GM21528 (cell line): ENCODE measurements at regions not wholly inside any gene's neighbourhood (a gene's known extent, or its start where the extent isn't known, plus 50 kb on each side); places are given as distances from the start of the nearest gene placed in this dataset.
"Not testable (repeated sequence)": the region's sequence is repeated elsewhere in the genome, so short reads cannot be mapped to it uniquely, and the experiment has no call there.

Source experiments
- ATAC-seq: cut with Tn5 transposase; IDR thresholded peaks from one replicate; pipeline ENCODE4 v1.9.1; 2021; ENCODE audit warnings: mild to moderate bottlenecking, moderate library complexity; ENCODE audit not compliant: unreplicated experiment, low FRiP score

DNA sequence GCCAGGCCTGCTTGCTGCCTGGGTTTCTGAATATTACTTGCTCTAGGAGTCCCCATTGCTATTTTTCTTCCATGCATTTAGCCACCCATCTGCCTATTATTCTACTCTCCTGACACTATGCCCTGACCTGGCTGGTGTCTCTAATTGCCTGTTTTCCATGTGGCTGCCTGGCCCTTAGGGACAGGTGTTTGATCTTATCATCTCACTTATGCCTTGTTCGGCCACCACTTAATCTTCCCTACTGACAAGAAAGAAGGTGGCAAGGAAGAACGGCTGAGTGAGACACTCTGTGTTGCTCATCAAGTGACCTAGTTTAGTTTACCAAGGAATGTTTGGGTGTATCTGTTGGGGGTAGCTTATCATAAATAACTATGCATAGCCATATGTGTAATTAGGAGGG, 50.4 kb upstream of the RAPH1 start:
- ATAC-seq = no peak

DNA sequence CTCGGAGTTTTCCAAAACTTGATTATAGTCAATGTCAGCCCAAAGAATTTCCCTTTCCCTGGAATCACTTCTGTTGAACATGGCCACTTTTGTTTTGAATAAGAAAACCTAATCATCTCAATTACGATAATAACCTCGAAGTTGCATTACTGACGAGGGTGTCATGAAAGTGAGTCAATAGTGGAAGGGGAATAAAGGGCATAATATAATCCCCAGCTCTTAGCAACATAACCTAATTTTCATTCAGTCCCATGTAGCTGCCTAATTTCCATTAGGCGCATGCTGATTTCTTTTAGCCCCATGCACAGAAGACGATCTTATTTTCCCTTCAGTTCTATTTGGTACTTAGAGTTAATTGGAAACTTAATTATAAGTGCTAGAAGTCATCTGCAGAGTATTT, 51.1 kb upstream of the RAPH1 start:
- ATAC-seq = no peak

DNA sequence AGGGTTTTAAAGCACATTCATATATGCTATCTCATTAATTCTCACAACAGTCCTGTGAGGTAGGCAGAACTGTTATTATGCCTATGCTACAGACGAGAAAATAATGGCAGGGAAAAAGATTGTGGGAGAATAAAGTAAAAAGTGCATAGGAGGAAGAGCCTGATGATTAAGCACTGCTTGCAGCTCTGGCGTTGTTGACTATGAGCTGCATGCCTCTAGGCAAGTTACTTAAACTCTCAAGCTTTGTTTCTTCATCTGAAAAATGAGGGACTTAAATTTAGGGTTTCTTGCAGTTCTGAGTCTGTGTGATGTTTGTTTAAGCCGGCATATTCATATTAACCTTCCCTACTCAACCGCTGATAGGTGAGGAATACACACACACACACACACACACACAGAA, 51.6 kb upstream of the RAPH1 start:
- ATAC-seq = no peak

DNA sequence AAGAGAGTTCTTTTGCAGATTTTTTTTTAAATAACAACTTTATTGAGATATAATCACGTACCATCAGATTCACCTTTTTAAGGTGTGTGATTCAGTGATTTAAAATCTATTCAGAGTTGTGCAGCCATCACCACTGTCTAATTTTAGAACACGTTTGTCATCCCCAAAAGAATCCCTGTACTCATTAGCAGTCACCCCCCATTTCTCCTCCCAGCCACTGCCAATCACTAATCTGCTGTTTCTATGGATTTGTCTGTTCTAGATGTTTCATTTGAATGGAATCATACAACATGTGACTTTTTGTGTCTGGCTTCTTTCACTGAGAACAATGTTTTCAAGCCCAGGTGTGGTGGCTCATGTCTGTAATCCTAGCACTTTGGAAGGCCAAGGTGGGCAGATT, 55.4 kb upstream of the RAPH1 start:
- no peak for ATAC-seq

DNA sequence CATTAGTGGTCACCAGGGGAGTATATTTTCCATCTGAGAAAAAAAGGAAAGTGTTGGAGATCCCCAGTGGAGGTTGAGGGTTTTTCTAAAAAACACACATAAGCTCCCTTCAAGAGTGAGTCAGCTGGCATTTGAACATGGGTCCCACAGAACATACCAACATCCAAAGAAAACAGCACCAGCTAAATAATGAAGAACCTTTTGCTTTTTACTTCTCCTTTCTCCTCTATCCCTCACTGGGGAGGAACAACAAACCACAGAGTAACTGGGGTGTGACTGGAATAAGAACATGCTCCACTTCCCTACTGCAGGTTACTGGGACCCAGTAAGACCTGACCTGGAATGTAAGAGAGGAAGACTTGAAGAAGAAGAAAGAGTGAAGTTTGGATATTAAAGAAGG, 56.5 kb upstream of the RAPH1 start:
- no peak for ATAC-seq

DNA sequence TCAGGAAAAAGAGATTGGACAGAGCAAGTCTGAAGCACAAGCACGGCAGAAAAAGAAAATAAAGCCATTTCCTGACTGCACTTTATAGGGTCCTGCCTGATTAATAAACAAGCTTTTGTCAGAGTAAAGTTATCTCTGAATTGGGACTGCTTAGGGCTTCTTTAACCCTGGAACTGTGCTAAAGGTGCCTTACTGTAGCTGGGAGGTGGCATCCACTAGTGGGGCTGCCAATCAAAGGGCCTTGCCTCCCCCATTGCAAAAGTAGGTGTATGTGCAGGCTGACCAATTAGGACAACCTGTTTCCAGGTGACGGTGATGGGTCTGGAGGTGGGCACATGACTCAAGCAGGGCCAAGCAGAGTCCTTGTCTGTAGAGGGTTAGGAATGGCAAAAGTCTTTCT, 57.4 kb upstream of the RAPH1 start:
- ATAC-seq = no peak

DNA sequence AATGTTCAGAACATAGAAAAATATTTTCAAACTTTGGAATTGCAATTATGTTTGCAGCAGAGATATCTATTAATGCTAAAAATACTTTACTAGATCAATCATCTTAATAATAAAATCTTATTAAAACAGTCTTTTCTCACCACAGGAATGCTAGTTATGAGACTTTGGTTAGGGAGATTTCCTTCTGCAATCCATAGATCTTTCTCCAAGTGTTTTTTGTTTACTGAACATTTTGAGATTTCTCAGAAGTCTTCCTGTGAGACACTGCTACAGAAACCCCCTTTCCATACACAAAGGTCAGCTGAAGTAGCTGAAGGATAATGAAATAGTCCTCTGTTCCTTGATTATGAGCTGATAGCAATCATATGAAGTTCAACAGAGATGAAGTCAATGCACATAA, 59.4 kb upstream of the RAPH1 start:
- ATAC-seq = no peak

DNA sequence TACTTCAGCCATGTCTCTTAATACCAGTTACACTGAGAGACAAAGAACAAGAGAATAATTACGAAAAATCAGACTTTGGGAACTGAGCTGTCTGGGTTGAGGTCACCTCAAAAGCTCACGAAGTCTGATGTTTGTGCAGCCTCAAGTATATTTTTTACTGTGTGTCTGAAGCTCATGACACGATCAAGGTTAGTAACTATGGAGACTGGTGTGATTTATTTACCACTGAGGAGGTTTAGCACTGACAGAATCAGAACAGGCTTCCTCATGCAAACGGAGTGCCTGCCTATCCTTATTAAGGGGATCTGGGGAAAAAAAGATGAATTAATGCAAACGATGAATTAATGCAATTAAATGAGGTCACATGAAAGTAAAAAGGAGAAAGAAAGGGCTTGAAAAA, 61.1 kb upstream of the RAPH1 start:
- ATAC-seq = no peak

DNA sequence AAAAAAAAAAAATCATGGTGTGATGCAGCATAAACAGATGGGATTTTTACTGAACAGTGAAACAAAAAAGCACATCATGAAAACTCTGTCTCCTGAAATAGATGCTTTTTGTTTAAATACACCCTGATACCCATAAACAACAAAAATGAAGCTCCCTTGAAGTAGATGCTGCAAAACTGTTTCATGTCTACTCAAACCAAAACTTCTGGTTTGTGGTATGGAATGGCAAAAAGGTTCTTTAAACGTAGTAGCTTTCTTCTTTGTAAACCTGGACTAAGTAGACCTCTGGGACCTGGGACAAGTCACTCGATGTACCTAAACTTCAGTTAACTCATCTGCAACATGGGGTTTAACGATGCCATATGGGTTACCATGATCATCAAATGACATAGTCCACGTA, 64.4 kb upstream of the RAPH1 start:
- ATAC-seq = peak; percentile 46

DNA sequence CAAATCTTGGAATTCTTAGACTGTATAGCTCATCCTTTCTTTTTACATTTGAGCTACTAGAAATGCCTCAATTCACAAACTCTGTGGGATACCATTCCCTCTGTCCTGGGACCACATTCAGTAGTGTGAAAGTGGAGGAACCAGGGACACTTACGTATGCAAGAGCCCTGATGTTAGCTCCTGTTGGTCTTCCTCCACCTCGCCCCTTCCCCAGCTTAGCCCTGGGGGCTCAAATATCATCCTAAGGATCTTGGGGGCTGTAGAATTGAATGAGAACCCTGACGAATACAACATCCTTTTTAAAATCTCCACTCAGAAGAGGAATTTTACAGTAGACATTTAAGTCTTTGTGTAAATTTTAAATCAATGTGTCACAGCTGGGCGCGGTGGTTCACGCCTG, 65.2 kb upstream of the RAPH1 start:
- ATAC-seq = no peak

DNA sequence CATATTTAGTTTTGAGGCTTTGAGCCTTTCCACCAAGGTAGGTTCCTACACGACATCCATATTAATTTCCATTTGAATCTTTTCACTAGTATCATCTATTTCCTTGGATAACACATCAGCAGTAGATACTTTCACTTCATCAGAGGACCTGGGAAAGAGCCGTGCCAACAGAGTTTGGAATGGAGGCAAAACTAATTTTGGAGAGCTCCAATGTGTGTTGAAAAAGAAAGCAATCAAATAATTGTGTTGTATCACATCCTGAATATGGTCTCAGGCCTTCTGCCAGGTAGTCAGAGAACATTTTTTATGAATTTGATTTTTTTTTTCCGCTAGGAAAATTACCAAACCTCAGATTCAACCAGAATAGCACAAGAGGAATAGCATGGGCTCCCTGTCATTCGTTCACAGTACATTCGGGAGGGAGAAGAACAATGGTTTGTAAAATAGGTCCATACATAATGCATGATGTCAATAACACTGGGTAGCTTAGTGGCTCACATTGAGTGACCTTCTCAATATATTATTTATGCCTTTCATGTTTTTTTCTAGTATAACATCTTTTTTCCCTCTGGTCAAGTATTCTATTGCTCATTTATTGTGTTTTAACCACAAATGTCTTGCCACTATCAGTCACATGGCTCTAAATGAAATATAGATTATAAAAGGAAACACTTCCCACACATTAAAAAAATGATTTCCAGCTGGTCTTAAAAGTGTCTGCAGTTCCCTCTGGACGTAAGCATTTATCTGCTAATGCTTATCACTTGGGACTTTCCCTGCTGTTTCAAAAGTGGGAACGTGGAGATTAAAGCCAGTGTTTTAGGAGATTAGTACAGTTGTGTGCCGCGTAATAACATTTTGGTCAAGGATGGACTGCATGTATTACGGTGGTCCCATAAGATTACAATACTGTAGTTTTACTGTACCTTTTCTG, 68.6 kb upstream of the RAPH1 start:
- no peak for ATAC-seq

DNA sequence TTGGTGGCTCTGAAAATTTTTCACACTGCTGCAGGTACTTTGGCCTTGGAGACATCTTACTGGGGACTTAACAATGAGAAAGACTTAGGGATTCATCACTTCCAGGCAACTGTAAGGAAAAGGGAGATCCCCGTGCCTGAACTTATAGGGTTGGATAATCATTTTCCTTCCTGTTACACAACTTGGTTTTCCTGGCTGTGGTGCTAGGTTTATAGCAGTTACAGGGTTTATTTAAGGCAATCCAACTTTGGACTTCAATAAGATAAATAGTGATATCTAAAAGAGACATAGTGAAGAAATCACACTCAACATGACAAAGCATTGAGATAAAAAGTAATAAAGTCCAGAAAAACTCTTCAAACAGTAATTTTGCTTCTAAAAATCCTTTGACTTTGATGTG, 70.2 kb upstream of the RAPH1 start:
- no peak for ATAC-seq

DNA sequence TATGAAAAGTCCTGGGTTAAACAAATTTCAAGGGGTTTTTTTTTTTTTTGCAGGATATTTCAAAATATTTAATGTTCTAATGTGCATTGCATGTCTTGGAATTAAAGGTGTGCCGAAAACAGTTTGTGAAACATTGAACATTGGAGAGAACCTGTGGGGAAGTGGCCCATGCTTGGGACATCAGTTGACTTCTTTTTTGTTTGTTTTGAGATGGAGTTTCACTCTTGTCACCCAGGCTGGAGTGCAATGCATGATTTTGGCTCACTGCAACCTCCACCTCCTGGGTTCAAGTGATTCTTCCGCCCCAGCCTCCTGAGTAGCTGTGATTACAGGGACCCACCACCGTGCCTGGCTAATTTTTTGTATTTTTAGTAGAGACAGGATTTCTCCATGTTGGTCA, 71.0 kb upstream of the RAPH1 start:
- no peak for ATAC-seq

DNA sequence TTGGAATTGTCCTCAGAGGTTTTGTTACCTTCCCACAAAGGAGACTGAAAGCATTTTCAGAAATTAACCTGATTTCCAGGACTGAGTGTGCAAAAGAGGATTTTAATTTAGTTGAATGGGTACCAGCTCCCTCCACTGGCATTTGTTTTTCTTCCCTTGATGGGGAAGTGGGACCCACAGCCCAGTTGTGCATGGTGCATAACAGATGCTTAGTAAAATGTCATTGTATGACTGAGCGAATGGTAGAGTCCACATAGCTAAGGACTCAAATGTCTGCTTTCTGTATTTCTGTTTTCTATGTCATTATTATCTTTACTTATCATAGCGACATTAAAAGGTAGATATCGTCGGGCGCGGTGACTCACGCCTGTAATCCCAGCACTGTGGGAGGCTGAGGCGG, 75.5 kb upstream of the RAPH1 start:
- no peak for ATAC-seq

DNA sequence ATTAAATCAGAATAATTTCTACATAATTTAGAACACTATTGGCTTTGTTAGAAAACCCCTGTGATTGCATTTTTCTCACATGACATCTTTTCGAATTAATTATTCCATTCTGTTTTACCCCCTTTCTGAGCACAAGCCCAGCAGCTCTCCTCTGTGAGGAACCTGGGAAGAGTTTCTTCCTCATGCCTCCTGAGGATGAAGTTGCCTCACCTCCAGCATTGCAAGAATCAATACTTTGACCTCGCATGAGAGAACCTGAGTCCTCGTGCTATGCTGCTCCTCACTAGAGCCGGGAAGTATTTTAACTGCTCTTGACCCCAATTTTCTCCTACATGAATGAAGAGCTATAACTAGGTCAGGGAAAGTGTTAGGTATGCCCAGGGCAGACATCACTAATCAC, 77.1 kb upstream of the RAPH1 start:
- ATAC-seq = no peak

DNA sequence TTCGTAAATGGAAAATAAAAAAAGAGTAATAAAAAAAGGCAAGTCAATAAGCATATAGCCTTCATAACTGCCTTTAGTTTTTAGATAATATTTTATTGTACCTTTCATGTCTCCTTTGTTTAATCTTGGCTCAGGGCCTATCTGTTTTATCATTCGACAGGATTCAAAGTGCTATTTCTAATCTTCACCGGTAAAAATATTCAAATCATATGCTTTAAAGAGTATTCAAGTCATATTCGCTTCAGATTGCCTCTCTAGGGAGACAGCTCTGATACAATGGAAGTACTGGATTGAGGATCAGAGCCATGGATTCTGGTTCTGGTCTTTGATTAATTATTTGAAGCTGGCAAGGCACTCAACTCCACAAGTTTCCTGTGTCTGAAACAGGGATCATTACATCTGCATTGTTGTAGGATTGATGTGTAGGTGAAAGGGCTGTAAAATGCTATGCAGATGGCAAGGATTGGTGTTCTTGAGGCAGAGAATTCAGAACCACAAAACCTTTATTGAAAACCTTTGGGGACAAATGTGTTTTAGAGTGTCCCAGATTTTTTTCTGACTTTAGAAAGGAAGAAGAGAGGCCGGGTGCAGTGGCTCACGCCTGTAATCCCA, 84.3 kb upstream of the RAPH1 start:
- ATAC-seq = no peak

DNA sequence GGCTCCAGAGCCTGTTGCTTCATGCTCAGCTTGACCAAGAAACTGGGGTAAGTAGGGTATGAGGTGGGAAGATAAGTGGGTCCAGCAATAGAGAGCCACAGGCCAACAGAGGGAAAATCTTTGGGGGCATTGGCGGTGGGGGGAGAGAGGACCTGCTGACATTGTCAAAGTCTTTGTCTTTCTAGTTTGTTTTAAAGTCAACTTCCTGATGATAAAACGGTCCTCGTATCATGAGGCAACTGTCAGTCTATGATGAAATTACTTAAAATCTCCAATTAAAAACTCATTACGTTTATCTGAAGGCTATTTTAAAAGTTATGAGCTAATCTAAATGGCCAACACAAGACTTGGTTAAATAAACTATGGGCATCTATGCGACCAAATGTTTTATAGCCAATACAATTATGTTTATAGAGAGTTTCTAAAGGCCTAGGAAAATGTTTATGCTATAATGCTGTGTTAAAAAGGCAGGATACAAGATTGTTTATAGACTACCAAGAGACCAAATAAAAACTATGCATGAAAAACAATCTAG, 84.4 kb upstream of the CD28 start:
- ATAC-seq = no peak

DNA sequence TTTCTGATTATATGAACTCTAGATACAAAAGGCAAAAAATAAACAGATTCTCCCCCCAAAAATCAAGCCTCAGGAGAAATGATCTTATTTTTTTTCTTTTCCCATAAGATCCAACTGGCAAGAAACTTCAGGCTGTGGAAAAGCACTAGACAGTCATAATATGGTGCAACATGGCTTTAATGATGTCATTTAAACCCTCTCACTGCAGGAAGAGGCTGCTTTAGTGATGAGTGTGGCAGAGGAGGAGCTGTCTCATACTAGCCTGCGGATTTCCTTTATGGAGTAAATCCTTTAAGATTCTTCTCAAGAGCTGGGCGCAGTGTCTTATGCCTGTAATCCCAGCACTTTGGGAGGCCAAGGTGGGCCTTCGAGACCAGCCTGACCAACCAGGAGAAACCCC, 83.3 kb upstream of the CD28 start:
- no peak for ATAC-seq

DNA sequence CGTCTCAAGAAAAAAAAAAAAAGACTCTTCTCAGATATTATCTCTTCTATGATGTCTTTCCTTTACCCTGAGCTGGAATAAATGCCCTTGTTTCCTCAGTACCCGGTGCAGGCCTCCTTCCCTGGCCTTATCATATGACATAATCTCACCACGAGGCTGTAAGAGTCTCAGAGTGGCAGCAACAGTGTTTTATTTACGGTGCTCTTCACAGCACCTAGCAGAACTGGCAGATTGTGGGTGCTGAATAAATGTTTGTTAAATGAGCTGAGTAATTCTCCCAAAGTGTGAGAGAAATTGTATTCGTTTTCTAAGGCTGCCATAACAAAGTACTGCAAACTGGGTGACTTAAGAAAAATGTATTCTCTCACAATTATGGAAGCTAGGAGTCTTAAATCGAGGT, 82.8 kb upstream of the CD28 start:
- no peak for ATAC-seq

DNA sequence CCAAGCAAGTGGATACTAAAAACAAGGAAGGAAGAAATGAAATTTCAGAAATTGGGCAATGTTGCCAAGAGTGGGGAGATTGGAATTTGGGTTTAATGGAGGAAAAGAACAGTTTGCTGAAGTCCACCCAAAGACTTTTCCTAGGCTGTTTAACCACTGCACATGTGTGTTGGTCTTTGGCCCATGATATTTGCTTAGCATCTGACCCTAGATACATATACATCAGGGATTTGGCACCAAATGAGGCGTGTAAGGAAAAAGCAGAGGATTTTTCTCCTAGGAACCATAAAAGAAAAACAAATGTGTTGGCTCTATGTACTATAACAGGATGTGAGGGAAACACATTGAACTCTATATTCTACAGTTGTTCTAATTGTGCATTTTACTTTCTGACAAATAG, 80.7 kb upstream of the CD28 start:
- ATAC-seq = no peak

DNA sequence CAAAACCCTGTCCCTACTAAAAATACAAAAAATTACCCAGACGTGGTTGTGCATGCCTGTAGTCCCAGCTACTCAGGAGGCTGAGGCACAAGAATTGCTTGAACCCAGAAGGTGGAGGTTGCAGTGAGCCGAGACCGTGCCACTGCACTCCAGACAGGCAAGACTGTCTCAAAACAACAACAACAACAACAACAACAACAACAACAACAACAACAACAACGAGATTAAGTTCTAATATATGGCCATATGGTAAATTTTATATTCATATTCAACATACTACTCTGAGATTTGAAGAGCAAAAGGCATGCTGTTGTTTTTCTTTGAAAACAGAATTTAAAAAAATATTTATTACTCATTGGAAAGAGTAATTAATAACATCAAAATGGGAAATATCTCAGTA, 80.2 kb upstream of the CD28 start:
- ATAC-seq = not testable (repeated sequence)
